ENCODE measurements at regions not wholly inside any gene's neighbourhood (a gene's known extent, or its start where the extent isn't known, plus 50 kb on each side); places are given as distances from the start of the nearest gene placed in this dataset.

DNA sequence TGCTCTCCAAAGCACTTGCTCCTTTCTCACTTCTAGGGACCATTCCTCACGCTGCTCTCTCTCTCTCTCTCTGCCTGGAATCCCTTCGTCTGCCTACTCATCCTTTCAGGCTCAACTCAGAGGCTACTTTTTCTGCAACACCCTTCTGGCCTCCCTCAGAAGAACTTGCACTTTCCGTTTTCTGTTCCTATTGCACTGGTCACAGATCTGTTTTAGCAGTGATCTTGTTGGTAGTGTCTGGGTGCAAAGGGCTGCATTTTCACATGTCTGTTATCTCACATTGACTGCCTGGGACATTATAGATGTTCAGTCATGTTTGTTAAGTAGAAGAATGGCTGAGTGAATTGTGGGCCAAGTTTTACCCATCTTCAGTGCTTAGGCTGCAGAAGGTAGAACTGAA is 63.5 kb downstream of the RIN2 start:
- no peaks in the 10 kb centered on the region for H3K36me3 ChIP-seq (ENCODE audit: control insufficient read depth in 2 of 2, extremely low read depth in 1 of 2, insufficient read depth in 1 of 2, low read length in 1 of 2)
- Mint-ChIP-seq H3K27me3 (peaks cover 0 to 3% of the 10 kb centered on the region in 2 donors), H3K27ac (no peak overlapping the region), H3K36me3 (no peaks in the 10 kb centered on the region), H3K9me3 (peaks cover 0 to 7% (median 5%) of the 10 kb centered on the region in 3 donors), H3K4me3 (no peak overlapping the region), H3K4me1 (peaks cover 0 to 2% (median 0%) of the 10 kb centered on the region in 3 donors)
- no peak overlapping the region for H3K4me3 ChIP-seq (ENCODE audit: control insufficient read depth in 1 of 2, extremely low read depth in 1 of 2, low read length in 1 of 2)
- no peak for DNase-seq
- no peak overlapping the region for H3K27ac ChIP-seq (ENCODE audit: low read length)
- CTCF ChIA-PET = no interaction called here
- no peaks in the 10 kb centered on the region for H3K9me3 ChIP-seq
- 83% methylated on average over 2 of the region's 3 CpGs for WGBS (ENCODE audit: insufficient coverage)
- POLR2A ChIA-PET = no interaction called here
- H3K4me1 ChIP-seq (ENCODE audit: control insufficient read depth in 1 of 2, extremely low read depth in 1 of 2, insufficient read depth in 2 of 2, low read length in 2 of 2) = no peaks in the 10 kb centered on the region
- H3K27me3 ChIP-seq (replicated peaks in 1 of 2; ENCODE audit: control insufficient read depth in 2 of 2, extremely low read depth in 1 of 2, insufficient read depth in 2 of 2, low read length in 1 of 2) = no peaks in the 10 kb centered on the region
- ATAC-seq (replicated peaks in 1 of 4) = no peak

DNA sequence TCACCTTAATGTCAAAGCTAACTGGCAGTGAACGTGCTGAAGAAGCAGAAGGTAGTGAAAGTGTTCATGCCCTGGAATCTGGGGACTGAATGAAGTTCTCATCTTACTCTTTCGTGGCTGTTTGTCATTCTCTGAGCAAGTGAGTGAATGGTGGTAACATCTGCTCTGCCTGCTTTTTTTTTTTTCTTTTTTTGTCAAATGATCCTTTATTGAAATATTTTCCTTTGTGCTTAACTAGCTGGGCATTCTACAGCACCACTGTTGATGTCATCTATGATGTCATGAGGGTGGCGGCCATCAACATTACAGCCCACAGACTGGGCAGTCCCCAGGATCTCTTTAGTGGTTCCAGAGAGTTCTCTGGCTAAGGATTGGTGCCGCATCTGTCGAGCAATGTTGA is 65.2 kb downstream of the RIN2 start:
- no CpG with 5 or more reads among the region's 5 CpGs for WGBS (ENCODE audit: insufficient coverage)
- POLR2A ChIA-PET = no interaction called here
- no peak overlapping the region for H3K4me3 Mint-ChIP-seq

DNA sequence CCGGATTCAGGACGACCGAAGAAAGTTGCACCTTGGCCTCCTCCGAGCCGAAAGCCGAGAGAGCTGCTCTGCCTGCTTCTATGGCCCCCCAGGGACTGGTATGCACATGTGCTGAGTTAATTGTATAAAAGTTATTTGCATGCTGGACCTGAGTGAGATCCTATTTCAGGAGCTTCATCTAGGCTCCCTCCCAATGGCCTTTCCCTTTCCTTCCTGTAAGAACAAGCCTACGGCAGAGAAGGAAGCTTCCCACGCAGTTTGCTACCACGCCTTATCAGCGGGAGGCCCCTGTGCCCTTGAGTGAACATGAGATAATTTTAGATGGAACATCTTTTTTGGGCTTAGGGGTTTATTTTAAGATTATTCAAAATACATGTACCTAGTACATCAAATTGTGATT is 65.9 kb downstream of the RIN2 start:
- H3K27ac Mint-ChIP-seq = no peak overlapping the region
- POLR2A ChIA-PET = no interaction called here
- H3K27me3 Mint-ChIP-seq = no peaks in the 10 kb centered on the region

More for the DNA sequence above, 65.2 kb downstream of the RIN2 start:
- H3K4me1 ChIP-seq (ENCODE audit: control insufficient read depth in 1 of 2, extremely low read depth in 1 of 2, insufficient read depth in 2 of 2, low read length in 2 of 2) = peaks cover under 1% of the 10 kb centered on the region in 2 experiments
- H3K9me3 Mint-ChIP-seq = peaks cover 0 to 7% (median 5%) of the 10 kb centered on the region in 3 donors
- no peak overlapping the region for H3K27ac ChIP-seq (ENCODE audit: low read length)
- H3K27me3 Mint-ChIP-seq = no peaks in the 10 kb centered on the region
- H3K27me3 ChIP-seq (replicated peaks in 1 of 2; ENCODE audit: control insufficient read depth in 2 of 2, extremely low read depth in 1 of 2, insufficient read depth in 2 of 2, low read length in 1 of 2) = no peaks in the 10 kb centered on the region
- ATAC-seq (replicated peaks in 1 of 4) (no peak), DNase-seq (no peak)
- no peaks in the 10 kb centered on the region for H3K9me3 ChIP-seq
- H3K36me3 ChIP-seq (ENCODE audit: control insufficient read depth in 2 of 2, extremely low read depth in 1 of 2, insufficient read depth in 1 of 2, low read length in 1 of 2) = no peaks in the 10 kb centered on the region
- peaks cover 2 to 5% (median 3%) of the 10 kb centered on the region in 3 donors for H3K4me1 Mint-ChIP-seq
- H3K27ac Mint-ChIP-seq = no peak overlapping the region
- no peak overlapping the region for H3K4me3 ChIP-seq (ENCODE audit: control insufficient read depth in 1 of 2, extremely low read depth in 1 of 2, low read length in 1 of 2)
- CTCF ChIA-PET = no interaction called here
- no peaks in the 10 kb centered on the region for H3K36me3 Mint-ChIP-seq

DNA sequence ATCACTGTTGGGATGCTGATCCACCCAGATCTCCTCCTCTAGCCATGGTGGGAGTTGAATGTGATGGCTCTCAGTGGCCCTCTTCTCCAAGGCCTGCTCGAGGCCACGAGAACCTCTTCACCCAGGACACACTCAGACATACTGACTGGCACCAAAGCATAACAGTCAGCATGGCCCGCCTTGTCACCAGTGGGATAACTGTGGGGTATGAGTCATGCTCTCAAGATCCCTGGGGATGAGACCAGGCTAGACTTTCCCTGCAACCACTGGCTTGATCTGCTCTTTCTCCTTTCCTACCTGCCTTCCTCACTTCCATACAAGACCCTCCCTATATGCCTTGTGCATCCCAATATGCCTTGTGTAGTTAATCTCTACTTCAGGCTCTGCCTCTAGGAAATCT is 66.8 kb downstream of the RIN2 start:
- Mint-ChIP-seq H3K9me3 (no peaks in the 10 kb centered on the region), H3K27ac (no peak overlapping the region), H3K4me3 (no peak overlapping the region), H3K27me3 (no peaks in the 10 kb centered on the region), H3K36me3 (no peaks in the 10 kb centered on the region), H3K4me1 (peaks cover 6 to 11% (median 10%) of the 10 kb centered on the region in 3 donors)
- Histone ChIP-seq H3K4me3 (ENCODE audit: control insufficient read depth in 1 of 2, extremely low read depth in 1 of 2, low read length in 1 of 2) (no peak overlapping the region), H3K36me3 (ENCODE audit: control insufficient read depth in 2 of 2, extremely low read depth in 1 of 2, insufficient read depth in 1 of 2, low read length in 1 of 2) (no peaks in the 10 kb centered on the region), H3K27ac (ENCODE audit: low read length) (no peak overlapping the region), H3K4me1 (ENCODE audit: control insufficient read depth in 1 of 2, extremely low read depth in 1 of 2, insufficient read depth in 2 of 2, low read length in 2 of 2) (peaks cover 6% of the 10 kb centered on the region in 2 experiments), H3K9me3 (no peaks in the 10 kb centered on the region), H3K27me3 (replicated peaks in 1 of 2; ENCODE audit: control insufficient read depth in 2 of 2, extremely low read depth in 1 of 2, insufficient read depth in 2 of 2, low read length in 1 of 2) (no peaks in the 10 kb centered on the region)
- no peak for ATAC-seq (replicated peaks in 1 of 4)
- DNase-seq = no peak
- 80% methylated on average over 1 of the region's 3 CpGs for WGBS (ENCODE audit: insufficient coverage)
- ChIA-PET POLR2A (no interaction called here), CTCF (no interaction called here)

More for the DNA sequence above, 65.9 kb downstream of the RIN2 start:
- 88% methylated on average over 6 of the region's 10 CpGs for WGBS (ENCODE audit: insufficient coverage)
- DNase-seq = no peak
- Histone ChIP-seq H3K9me3 (no peaks in the 10 kb centered on the region), H3K4me3 (ENCODE audit: control insufficient read depth in 1 of 2, extremely low read depth in 1 of 2, low read length in 1 of 2) (no peak overlapping the region), H3K27ac (ENCODE audit: low read length) (no peak overlapping the region), H3K4me1 (ENCODE audit: control insufficient read depth in 1 of 2, extremely low read depth in 1 of 2, insufficient read depth in 2 of 2, low read length in 2 of 2) (peaks cover 6% of the 10 kb centered on the region in 2 experiments), H3K36me3 (ENCODE audit: control insufficient read depth in 2 of 2, extremely low read depth in 1 of 2, insufficient read depth in 1 of 2, low read length in 1 of 2) (no peaks in the 10 kb centered on the region), H3K27me3 (replicated peaks in 1 of 2; ENCODE audit: control insufficient read depth in 2 of 2, extremely low read depth in 1 of 2, insufficient read depth in 2 of 2, low read length in 1 of 2) (no peaks in the 10 kb centered on the region)
- no peaks in the 10 kb centered on the region for H3K36me3 Mint-ChIP-seq
- peaks cover 6 to 11% (median 9%) of the 10 kb centered on the region in 3 donors for H3K4me1 Mint-ChIP-seq
- no peak overlapping the region for H3K4me3 Mint-ChIP-seq
- CTCF ChIA-PET = no interaction called here
- H3K9me3 Mint-ChIP-seq = peaks cover 0 to 4% (median 1%) of the 10 kb centered on the region in 3 donors
- ATAC-seq (replicated peaks in 1 of 4) = no peak

DNA sequence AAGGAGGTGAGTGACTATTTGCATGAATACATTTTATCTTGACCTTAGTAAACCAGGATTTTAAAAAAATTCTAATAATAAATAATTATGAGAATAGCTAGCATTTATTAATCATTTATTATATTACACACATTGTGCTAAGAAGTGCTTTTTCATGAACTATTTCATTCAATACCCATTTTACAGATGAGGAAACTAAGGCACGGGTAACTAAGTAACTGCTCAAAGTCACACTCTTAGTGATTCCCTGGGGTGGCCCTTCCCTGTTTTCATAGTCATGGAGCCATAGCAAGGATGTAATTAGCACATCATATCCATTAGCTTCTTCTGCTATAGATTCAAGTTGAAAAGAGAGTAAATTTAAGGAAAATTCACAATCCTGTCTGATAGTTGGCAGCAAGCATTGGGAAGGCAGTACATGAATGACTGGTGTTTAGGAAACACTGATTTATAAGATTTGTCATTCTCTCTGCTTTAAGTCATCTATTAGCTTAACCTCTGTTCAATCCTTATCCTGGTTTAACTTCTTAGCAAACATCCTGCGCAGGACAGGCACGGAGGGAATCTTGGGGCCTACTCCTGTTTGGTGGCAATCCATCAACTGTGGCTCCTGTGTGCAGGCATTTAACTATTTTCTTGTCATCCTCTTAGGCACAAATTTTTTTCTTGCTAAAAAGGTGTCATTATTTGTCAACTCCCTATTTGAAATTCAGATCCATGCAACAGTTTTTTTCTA is 68.3 kb downstream of the RIN2 start:
- Mint-ChIP-seq H3K4me3 (no peak overlapping the region), H3K27ac (no peak overlapping the region), H3K36me3 (no peaks in the 10 kb centered on the region), H3K9me3 (no peaks in the 10 kb centered on the region), H3K4me1 (peaks cover 6 to 11% (median 10%) of the 10 kb centered on the region in 3 donors), H3K27me3 (no peaks in the 10 kb centered on the region)
- H3K27me3 ChIP-seq (replicated peaks in 1 of 2; ENCODE audit: control insufficient read depth in 2 of 2, extremely low read depth in 1 of 2, insufficient read depth in 2 of 2, low read length in 1 of 2) = no peaks in the 10 kb centered on the region
- DNase-seq (no peak), ATAC-seq (replicated peaks in 1 of 4) (no peak)
- WGBS (ENCODE audit: insufficient coverage) = 83% methylated on average over 1 of the region's 3 CpGs
- H3K36me3 ChIP-seq (ENCODE audit: control insufficient read depth in 2 of 2, extremely low read depth in 1 of 2, insufficient read depth in 1 of 2, low read length in 1 of 2) = no peaks in the 10 kb centered on the region
- H3K4me3 ChIP-seq (ENCODE audit: control insufficient read depth in 1 of 2, extremely low read depth in 1 of 2, low read length in 1 of 2) = no peak overlapping the region
- peaks cover 6% of the 10 kb centered on the region in 2 experiments for H3K4me1 ChIP-seq (ENCODE audit: control insufficient read depth in 1 of 2, extremely low read depth in 1 of 2, insufficient read depth in 2 of 2, low read length in 2 of 2)
- CTCF ChIA-PET = no interaction called here
- no peaks in the 10 kb centered on the region for H3K9me3 ChIP-seq
- H3K27ac ChIP-seq (ENCODE audit: low read length) = no peak overlapping the region
- POLR2A ChIA-PET = interaction anchor here in 1 of 2 donors (0.5 kb wide), 1 partner anchor 38 kb away, joined by 3 read pairs; no protein-coding TSS in a partner anchor

DNA sequence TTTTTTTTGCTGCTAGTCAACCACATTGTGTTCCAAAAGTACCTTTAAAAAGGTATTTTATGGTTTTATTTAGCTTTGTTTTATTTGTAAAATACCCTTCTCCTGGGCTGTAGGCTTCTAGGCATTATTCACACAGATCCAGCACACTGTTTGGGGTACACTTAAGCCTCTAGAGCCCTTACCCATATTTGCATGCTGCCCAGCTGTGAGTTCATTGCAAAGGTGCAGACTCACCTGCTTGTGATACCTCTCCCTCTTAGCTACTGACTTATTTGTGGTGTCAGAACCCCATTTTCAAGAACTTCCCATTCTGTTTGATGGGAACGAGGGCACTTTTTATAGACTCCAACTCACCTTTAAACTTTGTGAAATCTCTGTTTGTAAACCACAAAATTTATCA is 69.8 kb downstream of the RIN2 start:
- peaks cover 6% of the 10 kb centered on the region in 2 experiments for H3K4me1 ChIP-seq (ENCODE audit: control insufficient read depth in 1 of 2, extremely low read depth in 1 of 2, insufficient read depth in 2 of 2, low read length in 2 of 2)
- WGBS (ENCODE audit: insufficient coverage) = no CpG with 5 or more reads among the region's 1 CpG
- CTCF ChIA-PET = interaction anchor here in 1 of 2 donors (0.7 kb wide), 1 partner anchor 1718 kb away, joined by 3 read pairs; no protein-coding TSS in a partner anchor
- ATAC-seq (replicated peaks in 1 of 4) = no peak
- H3K27ac ChIP-seq (ENCODE audit: low read length) = no peak overlapping the region
- H3K27me3 ChIP-seq (replicated peaks in 1 of 2; ENCODE audit: control insufficient read depth in 2 of 2, extremely low read depth in 1 of 2, insufficient read depth in 2 of 2, low read length in 1 of 2) = peaks cover 0 to 8% of the 10 kb centered on the region in 2 experiments
- H3K4me3 ChIP-seq (ENCODE audit: control insufficient read depth in 1 of 2, extremely low read depth in 1 of 2, low read length in 1 of 2) = no peak overlapping the region
- H3K9me3 ChIP-seq = no peaks in the 10 kb centered on the region
- Mint-ChIP-seq H3K4me3 (no peak overlapping the region), H3K4me1 (peaks cover 10 to 14% (median 13%) of the 10 kb centered on the region in 3 donors), H3K36me3 (no peaks in the 10 kb centered on the region), H3K9me3 (no peaks in the 10 kb centered on the region), H3K27me3 (peaks cover 3 to 5% of the 10 kb centered on the region in 2 donors), H3K27ac (no peak overlapping the region)
- DNase-seq = no peak
- H3K36me3 ChIP-seq (ENCODE audit: control insufficient read depth in 2 of 2, extremely low read depth in 1 of 2, insufficient read depth in 1 of 2, low read length in 1 of 2) = no peaks in the 10 kb centered on the region
- POLR2A ChIA-PET = no interaction called here

Measured in T-cell (primary cell).